MM.1S (cell line): ENCODE measurements at regions not wholly inside any gene's neighbourhood (a gene's known extent, or its start where the extent isn't known, plus 50 kb on each side); places are given as distances from the start of the nearest gene placed in this dataset.

Source experiments
- DNase-seq: peaks from one replicate; pipeline ENCODE4 v3.0.0-alpha.2; 2015
- H2AFZ ChIP-seq: fragments of 300-600 bp; sonication (generic); 2 replicates; pipeline ENCODE4 v1.6.0; 2016; ENCODE audit warnings: antibody characterized with exemption, low read length
- H3F3A ChIP-seq: fragments of 300-600 bp; sonication (generic); 2 replicates; pipeline ENCODE4 v1.6.1; 2016; ENCODE audit warnings: mild to moderate bottlenecking, antibody characterized with exemption, low read length, moderate library complexity, mixed read lengths; ENCODE audit not compliant: insufficient read depth
- H3K27ac ChIP-seq: fragments of 300-600 bp; sonication (generic); 2 replicates; pipeline ENCODE4 v1.5.1; 2016; ENCODE audit warnings: mild to moderate bottlenecking, low read length
- H3K27me3 ChIP-seq: fragments of 300-600 bp; sonication (generic); replicated peaks from 2 replicates; pipeline ENCODE4 v1.6.0; 2016; ENCODE audit warnings: low read length; ENCODE audit not compliant: insufficient read depth
- H3K36me3 ChIP-seq: fragments of 300-600 bp; sonication (generic); replicated peaks from 2 replicates; pipeline ENCODE4 v1.6.1; 2016; ENCODE audit warnings: mild to moderate bottlenecking, low read length, mixed read lengths; ENCODE audit not compliant: insufficient read depth
- H3K4me1 ChIP-seq: fragments of 300-600 bp; sonication (generic); 2 replicates; pipeline ENCODE4 v1.6.1; 2016; ENCODE audit warnings: low read length, mixed read lengths
- H3K4me2 ChIP-seq: fragments of 300-600 bp; sonication (generic); 2 replicates; pipeline ENCODE4 v1.6.0; 2016; ENCODE audit warnings: low read depth, low read length
- H3K4me3 ChIP-seq: fragments of 300-600 bp; sonication (generic); 2 replicates; pipeline ENCODE4 v1.5.1; 2016; ENCODE audit warnings: low read length, mixed read lengths
- H3K79me2 ChIP-seq: fragments of 300-600 bp; sonication (generic); 2 replicates; pipeline ENCODE4 v1.6.1; 2016; ENCODE audit warnings: mixed run types, low read length, mixed read lengths
- H3K9ac ChIP-seq: fragments of 300-600 bp; sonication (generic); 2 replicates; pipeline ENCODE4 v1.6.1; 2016; ENCODE audit warnings: low read length, mixed read lengths
- H3K9me2 ChIP-seq: fragments of 300-600 bp; sonication (generic); replicated peaks from 2 replicates; pipeline ENCODE4 v1.6.1; 2016; ENCODE audit warnings: mild to moderate bottlenecking, low read length, mixed read lengths; ENCODE audit not compliant: insufficient read depth
- H3K9me3 ChIP-seq: fragments of 300-600 bp; sonication (generic); replicated peaks from 2 replicates; pipeline ENCODE4 v1.6.1; 2016; ENCODE audit warnings: mild to moderate bottlenecking, low read length, mixed read lengths; ENCODE audit not compliant: insufficient read depth
- H4K20me1 ChIP-seq: fragments of 300-600 bp; sonication (generic); 2 replicates; pipeline ENCODE4 v1.6.1; 2016; ENCODE audit warnings: mild to moderate bottlenecking, low read length, moderate library complexity, mixed read lengths; ENCODE audit not compliant: insufficient read depth
- CTCF ChIP-seq: fragments of 300-600 bp; sonication (generic); IDR thresholded peaks from 2 replicates; pipeline ENCODE4 v1.5.1; 2016; ENCODE audit warnings: antibody characterized with exemption, low read length, mixed read lengths
- EZH2 ChIP-seq: fragments of 300-600 bp; sonication (generic); optimal IDR thresholded peaks from 2 replicates; pipeline ENCODE3; 2017; ENCODE audit warnings: low read depth, mild to moderate bottlenecking, antibody characterized with exemption, low read length, mixed read lengths
- EZH2phosphoT487 ChIP-seq: fragments of 300-600 bp; sonication (generic); IDR thresholded peaks from 2 replicates; pipeline ENCODE4 v1.6.1; 2018; ENCODE audit warnings: antibody characterized with exemption, low read length

DNA sequence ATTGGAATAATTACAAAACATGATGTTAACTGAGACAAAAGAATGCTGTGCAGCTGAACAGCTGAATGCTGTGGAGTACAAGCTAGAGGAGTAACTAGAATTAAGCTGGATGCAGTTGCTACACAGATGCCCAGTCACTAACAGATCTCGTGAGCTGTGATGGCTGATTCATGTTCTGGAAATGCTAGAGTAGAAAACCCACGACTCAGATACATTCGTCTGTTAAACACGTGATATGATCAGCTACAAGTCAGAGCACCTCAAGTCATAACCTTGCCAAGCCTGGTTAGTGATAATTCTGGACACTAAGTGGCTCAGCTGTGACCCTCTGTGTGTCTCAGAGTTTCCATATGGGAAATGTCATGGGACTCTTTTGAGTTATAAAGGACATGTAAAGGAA, 89.7 kb upstream of the ESRRG start:
- H3K79me2 ChIP-seq: no peaks in the 10 kb centered on the region
- H3K4me3 ChIP-seq: no peak overlapping the region
- no peaks in the 10 kb centered on the region for H4K20me1 ChIP-seq
- no peak overlapping the region for H3K9ac ChIP-seq
- H3K27ac ChIP-seq: no peak overlapping the region
- no peaks in the 10 kb centered on the region for H3K4me1 ChIP-seq
- TF ChIP-seq EZH2: no peak
- TF ChIP-seq EZH2phosphoT487: no peak
- no peak for TF ChIP-seq CTCF
- no peaks in the 10 kb centered on the region for H3F3A ChIP-seq
- H3K9me2 ChIP-seq: no peaks in the 10 kb centered on the region
- no peak for DNase-seq
- no peaks in the 10 kb centered on the region for H3K36me3 ChIP-seq
- H3K9me3 ChIP-seq: no peaks in the 10 kb centered on the region
- no peak overlapping the region for H2AFZ ChIP-seq
- H3K4me2 ChIP-seq: no peak overlapping the region
- H3K27me3 ChIP-seq: no peaks in the 10 kb centered on the region

GRCh38 chr1:216809649-216810048, 86.4 kb upstream of the ESRRG start:
- no peak overlapping the region for H3K27ac ChIP-seq
- H3K9me3 ChIP-seq: no peaks in the 10 kb centered on the region
- no peak for DNase-seq
- H2AFZ ChIP-seq: no peak overlapping the region
- H3K9ac ChIP-seq: no peak overlapping the region
- H3K4me3 ChIP-seq: no peak overlapping the region
- no peak for TF ChIP-seq CTCF
- no peak for TF ChIP-seq EZH2
- TF ChIP-seq EZH2phosphoT487: no peak
- no peaks in the 10 kb centered on the region for H4K20me1 ChIP-seq
- no peaks in the 10 kb centered on the region for H3F3A ChIP-seq
- no peak overlapping the region for H3K4me2 ChIP-seq
- H3K27me3 ChIP-seq: no peaks in the 10 kb centered on the region
- H3K4me1 ChIP-seq: no peaks in the 10 kb centered on the region
- no peaks in the 10 kb centered on the region for H3K9me2 ChIP-seq
- H3K36me3 ChIP-seq: no peaks in the 10 kb centered on the region
- H3K79me2 ChIP-seq: no peaks in the 10 kb centered on the region

GRCh38 chr1:216807696-216808095, 84.5 kb upstream of the ESRRG start:
- TF ChIP-seq EZH2: no peak
- TF ChIP-seq CTCF: no peak
- TF ChIP-seq EZH2phosphoT487: no peak
- H3F3A ChIP-seq: no peaks in the 10 kb centered on the region
- H3K79me2 ChIP-seq: no peaks in the 10 kb centered on the region
- no peak overlapping the region for H3K9ac ChIP-seq
- H2AFZ ChIP-seq: no peak overlapping the region
- H3K27me3 ChIP-seq: no peaks in the 10 kb centered on the region
- no peaks in the 10 kb centered on the region for H3K9me2 ChIP-seq
- H3K27ac ChIP-seq: no peak overlapping the region
- H4K20me1 ChIP-seq: no peaks in the 10 kb centered on the region
- no peaks in the 10 kb centered on the region for H3K4me1 ChIP-seq
- H3K4me3 ChIP-seq: no peak overlapping the region
- no peak overlapping the region for H3K4me2 ChIP-seq
- H3K36me3 ChIP-seq: no peaks in the 10 kb centered on the region
- DNase-seq: no peak
- no peaks in the 10 kb centered on the region for H3K9me3 ChIP-seq

DNA sequence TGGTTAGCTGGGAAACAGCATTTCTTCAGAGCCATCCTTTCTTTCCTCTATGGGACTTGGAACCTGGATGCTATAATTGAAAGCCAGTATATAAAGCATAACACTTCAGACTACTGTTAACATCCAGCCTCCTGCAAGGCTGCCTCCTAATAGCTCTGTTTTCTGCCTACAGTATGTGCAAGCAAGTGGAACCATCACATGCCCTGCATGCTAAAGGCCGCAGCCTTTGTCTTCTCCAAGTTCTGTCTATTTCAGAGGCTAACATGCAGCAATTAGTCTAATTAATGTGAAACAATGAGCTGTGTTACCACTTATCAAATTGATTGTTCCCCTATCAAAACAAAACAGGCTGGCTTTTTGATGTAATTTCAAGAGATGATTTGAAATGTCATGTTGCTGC, 82.7 kb upstream of the ESRRG start:
- TF ChIP-seq EZH2 (no peak), EZH2phosphoT487 (no peak), CTCF (no peak)
- no peak overlapping the region for H2AFZ ChIP-seq
- H3K9ac ChIP-seq: no peak overlapping the region
- no peaks in the 10 kb centered on the region for H4K20me1 ChIP-seq
- H3K4me3 ChIP-seq: no peak overlapping the region
- H3K79me2 ChIP-seq: no peaks in the 10 kb centered on the region
- H3F3A ChIP-seq: no peaks in the 10 kb centered on the region
- no peaks in the 10 kb centered on the region for H3K9me3 ChIP-seq
- no peaks in the 10 kb centered on the region for H3K4me1 ChIP-seq
- no peak overlapping the region for H3K27ac ChIP-seq
- no peaks in the 10 kb centered on the region for H3K9me2 ChIP-seq
- H3K36me3 ChIP-seq: no peaks in the 10 kb centered on the region
- DNase-seq: no peak
- H3K27me3 ChIP-seq: no peaks in the 10 kb centered on the region
- no peak overlapping the region for H3K4me2 ChIP-seq
